ENCODE measurements at regions not wholly inside any gene's neighbourhood (a gene's known extent, or its start where the extent isn't known, plus 50 kb on each side); places are given as distances from the start of the nearest gene placed in this dataset.

- H3K4me1 Mint-ChIP-seq, result peaks cover 9% of the 10 kb centered on the region
- Histone ChIP-seq H3K36me3 (ENCODE audit: control insufficient read depth, insufficient read depth, low read length) (no peaks in the 10 kb centered on the region), H3K27ac (ENCODE audit: low read depth, low read length) (no peak overlapping the region), H3K4me1 (ENCODE audit: control insufficient read depth, insufficient read depth, low read length) (no peaks in the 10 kb centered on the region), H3K9ac (ENCODE audit: extremely low read depth, low read length, poor library complexity, severe bottlenecking) (no peak overlapping the region), H3K9me3 (ENCODE audit: control insufficient read depth, low read length) (no peaks in the 10 kb centered on the region), H3K27me3 (ENCODE audit: control insufficient read depth, insufficient read depth, low read length, poor library complexity, severe bottlenecking) (no peaks in the 10 kb centered on the region), H3K4me3 (ENCODE audit: low read length) (no peak overlapping the region)
- no peak for DNase-seq
- TF ChIP-seq, protein P1, sequence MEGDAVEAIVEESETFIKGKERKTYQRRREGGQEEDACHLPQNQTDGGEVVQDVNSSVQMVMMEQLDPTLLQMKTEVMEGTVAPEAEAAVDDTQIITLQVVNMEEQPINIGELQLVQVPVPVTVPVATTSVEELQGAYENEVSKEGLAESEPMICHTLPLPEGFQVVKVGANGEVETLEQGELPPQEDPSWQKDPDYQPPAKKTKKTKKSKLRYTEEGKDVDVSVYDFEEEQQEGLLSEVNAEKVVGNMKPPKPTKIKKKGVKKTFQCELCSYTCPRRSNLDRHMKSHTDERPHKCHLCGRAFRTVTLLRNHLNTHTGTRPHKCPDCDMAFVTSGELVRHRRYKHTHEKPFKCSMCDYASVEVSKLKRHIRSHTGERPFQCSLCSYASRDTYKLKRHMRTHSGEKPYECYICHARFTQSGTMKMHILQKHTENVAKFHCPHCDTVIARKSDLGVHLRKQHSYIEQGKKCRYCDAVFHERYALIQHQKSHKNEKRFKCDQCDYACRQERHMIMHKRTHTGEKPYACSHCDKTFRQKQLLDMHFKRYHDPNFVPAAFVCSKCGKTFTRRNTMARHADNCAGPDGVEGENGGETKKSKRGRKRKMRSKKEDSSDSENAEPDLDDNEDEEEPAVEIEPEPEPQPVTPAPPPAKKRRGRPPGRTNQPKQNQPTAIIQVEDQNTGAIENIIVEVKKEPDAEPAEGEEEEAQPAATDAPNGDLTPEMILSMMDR (conservative IDR thresholded peaks at IDR 0.05), result no peak
- no peak overlapping the region for H3K4me3 Mint-ChIP-seq
- no CpG with 5 or more reads among the region's 3 CpGs for WGBS, 2 experiments (ENCODE audit: insufficient coverage in 1 of 2, insufficient read length in 1 of 2)
- no peak overlapping the region for H3K27ac Mint-ChIP-seq
- no peaks in the 10 kb centered on the region for H3K9me3 Mint-ChIP-seq
- no peaks in the 10 kb centered on the region for H3K36me3 Mint-ChIP-seq (ENCODE audit: low read depth)
- H3K27me3 Mint-ChIP-seq (ENCODE audit: insufficient read depth), result no peaks in the 10 kb centered on the region
Measured at GRCh38 chr5:166436872-166437271, 1854.6 kb upstream of the WWC1 start.

GRCh38 chr5:166486348-166486747 is 1805.1 kb upstream of the WWC1 start:
- no peak overlapping the region for H3K27ac ChIP-seq (ENCODE audit: low read depth, low read length)
- TF ChIP-seq, protein P1 (conservative IDR thresholded peaks at IDR 0.05), result no peak
- Mint-ChIP-seq H3K4me3 (no peak overlapping the region), H3K9me3 (no peaks in the 10 kb centered on the region), H3K27me3 (ENCODE audit: insufficient read depth) (no peaks in the 10 kb centered on the region), H3K4me1 (no peaks in the 10 kb centered on the region), H3K27ac (no peak overlapping the region), H3K36me3 (ENCODE audit: low read depth) (no peaks in the 10 kb centered on the region)
- no peaks in the 10 kb centered on the region for H3K27me3 ChIP-seq (ENCODE audit: control insufficient read depth, insufficient read depth, low read length, poor library complexity, severe bottlenecking)
- H3K9me3 ChIP-seq (ENCODE audit: control insufficient read depth, low read length), result no peaks in the 10 kb centered on the region
- H3K4me1 ChIP-seq (ENCODE audit: control insufficient read depth, insufficient read depth, low read length), result no peaks in the 10 kb centered on the region
- H3K4me3 ChIP-seq (ENCODE audit: low read length), result no peak overlapping the region
- WGBS, 2 experiments (ENCODE audit: insufficient coverage in 1 of 2, insufficient read length in 1 of 2), result 80 to 91% methylated on average over 1 to 3 of the region's 3 CpGs
- H3K9ac ChIP-seq (ENCODE audit: extremely low read depth, low read length, poor library complexity, severe bottlenecking), result no peak overlapping the region
- no peaks in the 10 kb centered on the region for H3K36me3 ChIP-seq (ENCODE audit: control insufficient read depth, insufficient read depth, low read length)
- DNase-seq, result no peak

- H3K9me3 ChIP-seq (ENCODE audit: control insufficient read depth, low read length), result no peaks in the 10 kb centered on the region
- no peak for DNase-seq
- no peaks in the 10 kb centered on the region for H3K4me1 Mint-ChIP-seq
- no peaks in the 10 kb centered on the region for H3K27me3 ChIP-seq (ENCODE audit: control insufficient read depth, insufficient read depth, low read length, poor library complexity, severe bottlenecking)
- no peaks in the 10 kb centered on the region for H3K27me3 Mint-ChIP-seq (ENCODE audit: insufficient read depth)
- WGBS, 2 experiments (ENCODE audit: insufficient coverage in 1 of 2, insufficient read length in 1 of 2), result 98 to 100% methylated on average over 2 to 3 of the region's 3 CpGs
- no peak overlapping the region for H3K4me3 Mint-ChIP-seq
- H3K36me3 ChIP-seq (ENCODE audit: control insufficient read depth, insufficient read depth, low read length), result no peaks in the 10 kb centered on the region
- no peak overlapping the region for H3K27ac ChIP-seq (ENCODE audit: low read depth, low read length)
- H3K4me3 ChIP-seq (ENCODE audit: low read length), result no peak overlapping the region
- TF ChIP-seq, protein P1 (conservative IDR thresholded peaks at IDR 0.05), result no peak
- no peaks in the 10 kb centered on the region for H3K4me1 ChIP-seq (ENCODE audit: control insufficient read depth, insufficient read depth, low read length)
- H3K27ac Mint-ChIP-seq, result no peak overlapping the region
- no peak overlapping the region for H3K9ac ChIP-seq (ENCODE audit: extremely low read depth, low read length, poor library complexity, severe bottlenecking)
- no peaks in the 10 kb centered on the region for H3K9me3 Mint-ChIP-seq
- no peaks in the 10 kb centered on the region for H3K36me3 Mint-ChIP-seq (ENCODE audit: low read depth)
Measured at GRCh38 chr5:166488560-166488959, 1802.9 kb upstream of the WWC1 start.

Data from endodermal cell (in vitro differentiated cells).